Liver (tissue), 8 donors: ENCODE measurements at regions not wholly inside any gene's neighbourhood (a gene's known extent, or its start where the extent isn't known, plus 50 kb on each side); places are given as distances from the start of the nearest gene placed in this dataset.

ENCODE experiments used
- DNase-seq: peaks from one replicate; pipeline ENCODE4 v3.0.0-alpha.2; 2017; ENCODE audit warnings: low spot score
- H3K27ac ChIP-seq, 2 donors: one replicate each; pipeline ENCODE4 v1.7.0; 2013; ENCODE audit warnings: inconsistent platforms in 2 of 2, low read length in 2 of 2, control low read depth in 1 of 2, low read depth in 1 of 2, mild to moderate bottlenecking in 1 of 2
- H3K27me3 ChIP-seq, 4 donors: one replicate each; pipeline versions ENCODE4 v1.6.1 to v1.7.0; 2013; ENCODE audit warnings: low read length in 3 of 4, inconsistent platforms in 1 of 4, mild to moderate bottlenecking in 1 of 4, moderate library complexity in 1 of 4; ENCODE audit not compliant: control insufficient read depth in 4 of 4, insufficient read depth in 4 of 4
- H3K36me3 ChIP-seq, 4 donors: one replicate each; pipeline versions ENCODE4 v1.6.1 to v1.7.0; 2013; ENCODE audit warnings: low read length in 3 of 4, mild to moderate bottlenecking in 3 of 4, low read depth in 1 of 4, moderate library complexity in 1 of 4; ENCODE audit not compliant: control insufficient read depth in 4 of 4, insufficient read depth in 3 of 4
- H3K4me1 ChIP-seq, 4 donors: one replicate each; pipeline versions ENCODE4 v1.6.1 to v1.7.0; 2013; ENCODE audit warnings: low read length in 3 of 4, mild to moderate bottlenecking in 3 of 4, moderate library complexity in 1 of 4; ENCODE audit not compliant: control insufficient read depth in 4 of 4, insufficient read depth in 4 of 4
- H3K4me3 ChIP-seq, 3 donors: one replicate each; pipeline versions ENCODE4 v1.6.1 to v1.7.0; 2013; ENCODE audit warnings: low read length in 3 of 3, control low read depth in 1 of 3, low read depth in 1 of 3, mild to moderate bottlenecking in 1 of 3
- H3K9ac ChIP-seq, 2 donors: one replicate each; pipeline ENCODE4 v1.7.0; 2013; ENCODE audit warnings: low read length in 2 of 2, mild to moderate bottlenecking in 2 of 2, moderate library complexity in 2 of 2, control low read depth in 1 of 2, low read depth in 1 of 2
- H3K9me3 ChIP-seq, 4 donors: one replicate each; pipeline versions ENCODE4 v1.6.1 to v1.7.0; 2013; ENCODE audit warnings: low read length in 3 of 4; ENCODE audit not compliant: control insufficient read depth in 4 of 4
- EGR1 ChIP-seq, 2 donors: IDR thresholded peaks; 2 replicates each; pipeline ENCODE4 v1.6.1; 2016 to 2018; ENCODE audit warnings: antibody characterized with exemption in 2 of 2, low read depth in 2 of 2
- FOXA1 ChIP-seq: IDR thresholded peaks from 2 replicates; pipeline ENCODE4 v1.6.1; 2016; ENCODE audit warnings: antibody characterized with exemption
- FOXA2 ChIP-seq: IDR thresholded peaks from 2 replicates; pipeline ENCODE4 v1.6.1; 2016; ENCODE audit warnings: antibody characterized with exemption
- GABPA ChIP-seq, 2 donors: IDR thresholded peaks in 1 of 2; conservative IDR thresholded peaks in 1 of 2; 2 replicates each; pipeline ENCODE4 v1.6.1; 2016; ENCODE audit warnings: antibody characterized with exemption in 2 of 2, mild to moderate bottlenecking in 1 of 2, moderate library complexity in 1 of 2
- HNF4A ChIP-seq, 2 donors: conservative IDR thresholded peaks; 2 replicates each; pipeline ENCODE4 v1.6.1; 2016; ENCODE audit warnings: antibody characterized with exemption in 2 of 2, mild to moderate bottlenecking in 2 of 2
- HNF4G ChIP-seq: IDR thresholded peaks from 2 replicates; pipeline ENCODE4 v1.6.1; 2016; ENCODE audit warnings: antibody characterized with exemption
- JUND ChIP-seq, 2 donors: IDR thresholded peaks; 2 replicates each; pipeline ENCODE4 v1.6.1; 2016; ENCODE audit warnings: antibody characterized with exemption in 2 of 2
- NR2F2 ChIP-seq: IDR thresholded peaks from 2 replicates; pipeline ENCODE4 v1.6.1; 2016; ENCODE audit warnings: antibody characterized with exemption
- RAD21 ChIP-seq, 2 donors: IDR thresholded peaks; 2 replicates each; pipeline ENCODE4 v1.6.1; 2016; ENCODE audit warnings: antibody characterized with exemption in 2 of 2, mild to moderate bottlenecking in 2 of 2
- RXRA ChIP-seq, 2 donors: IDR thresholded peaks; 2 replicates each; pipeline ENCODE4 v1.6.1; 2017 to 2018; ENCODE audit warnings: antibody characterized with exemption in 2 of 2, mild to moderate bottlenecking in 1 of 2
- SP1 ChIP-seq: IDR thresholded peaks from 2 replicates; pipeline ENCODE4 v1.6.1; 2018; ENCODE audit warnings: antibody characterized with exemption, mild to moderate bottlenecking
- TAF1 ChIP-seq: conservative IDR thresholded peaks from 2 replicates; pipeline ENCODE4 v1.6.1; 2016; ENCODE audit warnings: antibody characterized with exemption, mild to moderate bottlenecking
- YY1 ChIP-seq: IDR thresholded peaks from 2 replicates; pipeline ENCODE4 v1.6.1; 2016; ENCODE audit warnings: antibody characterized with exemption, mild to moderate bottlenecking
- WGBS: extraction: QIAGEN DNeasy Blood & Tissue Kit; methylation state at CpG from one replicate; pipeline ENCODE4 v1.1.7; 2013; 5-methylcytosine and 5-hydroxymethylcytosine counted together
- TF ChIP-seq, protein P1 (sequence below): IDR thresholded peaks from 2 replicates; pipeline ENCODE4 v1.6.1; 2016; ENCODE audit warnings: antibody characterized with exemption
- TF ChIP-seq, protein P2 (sequence below): IDR thresholded peaks from 2 replicates; pipeline ENCODE4 v1.6.1; 2016; ENCODE audit warnings: antibody characterized with exemption
- TF ChIP-seq, protein P3 (sequence below): fragments of 150-350 bp; IDR thresholded peaks from 2 replicates; pipeline ENCODE4 v1.5.1; 2017; ENCODE audit warnings: improper control_type of control experiment, low read depth, low read length; ENCODE audit not compliant: missing input control
- TF ChIP-seq, protein P4 (sequence below): IDR thresholded peaks from 2 replicates; pipeline ENCODE4 v1.6.1; 2016; ENCODE audit warnings: antibody characterized with exemption, mild to moderate bottlenecking
- TF ChIP-seq, protein P5 (sequence below): IDR thresholded peaks from 2 replicates; pipeline ENCODE4 v1.6.1; 2016; ENCODE audit warnings: antibody characterized with exemption
- donor health status: healthy.
- donor health status: healthy.
- donor health status: healthy.
- donor health status: healthy.
- donor health status: healthy.

DNA sequence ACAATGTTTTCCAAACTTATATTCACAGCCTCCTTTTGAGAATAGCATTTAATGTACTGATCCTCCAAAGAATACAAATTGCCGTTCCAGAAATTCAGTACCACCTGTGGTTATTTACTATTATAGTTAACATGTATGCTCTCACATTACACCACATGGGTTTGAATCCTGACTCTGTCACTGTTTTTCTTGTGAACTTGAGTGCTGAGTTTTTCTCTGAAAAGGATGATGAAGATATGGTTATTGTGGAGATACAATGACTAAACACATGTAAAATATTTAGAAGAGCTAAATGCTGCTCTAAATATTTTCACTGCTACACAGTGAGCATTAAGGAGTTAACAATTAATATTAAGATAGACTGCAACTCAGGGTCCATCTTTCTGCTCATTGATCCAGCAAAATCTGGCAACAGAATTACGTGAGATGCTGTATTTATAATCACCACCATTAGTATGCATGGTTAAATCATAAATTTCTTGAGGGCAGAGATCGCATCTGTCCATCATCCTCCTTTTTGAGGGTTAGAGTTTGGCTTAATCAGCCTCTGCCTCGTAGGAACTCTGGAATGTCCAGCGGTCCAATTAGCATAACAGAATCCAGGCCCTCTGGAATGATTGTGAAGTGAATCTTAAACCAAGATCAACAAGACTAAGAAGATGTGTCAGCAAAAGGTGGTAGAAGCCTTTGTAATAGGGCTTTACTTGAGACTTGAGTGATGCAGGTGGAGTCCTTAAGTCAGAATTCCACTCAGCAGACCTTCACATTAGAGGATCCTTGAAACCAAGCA lies 152.8 kb downstream of the MACC1 start:
- H3K36me3 ChIP-seq, result no peaks in the 10 kb centered on the region
- no peak overlapping the region for H3K27ac ChIP-seq
- TF ChIP-seq SP1, result no peak
- no peak for TF ChIP-seq NR2F2
- TF ChIP-seq, protein P1, sequence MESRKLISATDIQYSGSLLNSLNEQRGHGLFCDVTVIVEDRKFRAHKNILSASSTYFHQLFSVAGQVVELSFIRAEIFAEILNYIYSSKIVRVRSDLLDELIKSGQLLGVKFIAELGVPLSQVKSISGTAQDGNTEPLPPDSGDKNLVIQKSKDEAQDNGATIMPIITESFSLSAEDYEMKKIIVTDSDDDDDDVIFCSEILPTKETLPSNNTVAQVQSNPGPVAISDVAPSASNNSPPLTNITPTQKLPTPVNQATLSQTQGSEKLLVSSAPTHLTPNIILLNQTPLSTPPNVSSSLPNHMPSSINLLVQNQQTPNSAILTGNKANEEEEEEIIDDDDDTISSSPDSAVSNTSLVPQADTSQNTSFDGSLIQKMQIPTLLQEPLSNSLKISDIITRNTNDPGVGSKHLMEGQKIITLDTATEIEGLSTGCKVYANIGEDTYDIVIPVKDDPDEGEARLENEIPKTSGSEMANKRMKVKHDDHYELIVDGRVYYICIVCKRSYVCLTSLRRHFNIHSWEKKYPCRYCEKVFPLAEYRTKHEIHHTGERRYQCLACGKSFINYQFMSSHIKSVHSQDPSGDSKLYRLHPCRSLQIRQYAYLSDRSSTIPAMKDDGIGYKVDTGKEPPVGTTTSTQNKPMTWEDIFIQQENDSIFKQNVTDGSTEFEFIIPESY, result no peak
- TF ChIP-seq HNF4A (conservative IDR thresholded peaks at IDR 0.05), result no peak
- no peak for TF ChIP-seq EGR1 (IDR thresholded peaks at IDR 0.05; ENCODE audit: low read depth in 2 of 2)
- no peak for TF ChIP-seq HNF4G
- no peak for TF ChIP-seq RAD21 (IDR thresholded peaks at IDR 0.05)
- no peak for TF ChIP-seq TAF1
- TF ChIP-seq, protein P2, sequence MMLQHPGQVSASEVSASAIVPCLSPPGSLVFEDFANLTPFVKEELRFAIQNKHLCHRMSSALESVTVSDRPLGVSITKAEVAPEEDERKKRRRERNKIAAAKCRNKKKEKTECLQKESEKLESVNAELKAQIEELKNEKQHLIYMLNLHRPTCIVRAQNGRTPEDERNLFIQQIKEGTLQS, result no peak
- no peak for TF ChIP-seq FOXA2
- no peak for TF ChIP-seq GABPA (IDR thresholded peaks at IDR 0.05 in 1 of 2, conservative IDR thresholded peaks at IDR 0.05 in 1 of 2)
- TF ChIP-seq, protein P3, sequence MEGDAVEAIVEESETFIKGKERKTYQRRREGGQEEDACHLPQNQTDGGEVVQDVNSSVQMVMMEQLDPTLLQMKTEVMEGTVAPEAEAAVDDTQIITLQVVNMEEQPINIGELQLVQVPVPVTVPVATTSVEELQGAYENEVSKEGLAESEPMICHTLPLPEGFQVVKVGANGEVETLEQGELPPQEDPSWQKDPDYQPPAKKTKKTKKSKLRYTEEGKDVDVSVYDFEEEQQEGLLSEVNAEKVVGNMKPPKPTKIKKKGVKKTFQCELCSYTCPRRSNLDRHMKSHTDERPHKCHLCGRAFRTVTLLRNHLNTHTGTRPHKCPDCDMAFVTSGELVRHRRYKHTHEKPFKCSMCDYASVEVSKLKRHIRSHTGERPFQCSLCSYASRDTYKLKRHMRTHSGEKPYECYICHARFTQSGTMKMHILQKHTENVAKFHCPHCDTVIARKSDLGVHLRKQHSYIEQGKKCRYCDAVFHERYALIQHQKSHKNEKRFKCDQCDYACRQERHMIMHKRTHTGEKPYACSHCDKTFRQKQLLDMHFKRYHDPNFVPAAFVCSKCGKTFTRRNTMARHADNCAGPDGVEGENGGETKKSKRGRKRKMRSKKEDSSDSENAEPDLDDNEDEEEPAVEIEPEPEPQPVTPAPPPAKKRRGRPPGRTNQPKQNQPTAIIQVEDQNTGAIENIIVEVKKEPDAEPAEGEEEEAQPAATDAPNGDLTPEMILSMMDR, result no peak
- no peak for TF ChIP-seq FOXA1
- TF ChIP-seq, protein P4, sequence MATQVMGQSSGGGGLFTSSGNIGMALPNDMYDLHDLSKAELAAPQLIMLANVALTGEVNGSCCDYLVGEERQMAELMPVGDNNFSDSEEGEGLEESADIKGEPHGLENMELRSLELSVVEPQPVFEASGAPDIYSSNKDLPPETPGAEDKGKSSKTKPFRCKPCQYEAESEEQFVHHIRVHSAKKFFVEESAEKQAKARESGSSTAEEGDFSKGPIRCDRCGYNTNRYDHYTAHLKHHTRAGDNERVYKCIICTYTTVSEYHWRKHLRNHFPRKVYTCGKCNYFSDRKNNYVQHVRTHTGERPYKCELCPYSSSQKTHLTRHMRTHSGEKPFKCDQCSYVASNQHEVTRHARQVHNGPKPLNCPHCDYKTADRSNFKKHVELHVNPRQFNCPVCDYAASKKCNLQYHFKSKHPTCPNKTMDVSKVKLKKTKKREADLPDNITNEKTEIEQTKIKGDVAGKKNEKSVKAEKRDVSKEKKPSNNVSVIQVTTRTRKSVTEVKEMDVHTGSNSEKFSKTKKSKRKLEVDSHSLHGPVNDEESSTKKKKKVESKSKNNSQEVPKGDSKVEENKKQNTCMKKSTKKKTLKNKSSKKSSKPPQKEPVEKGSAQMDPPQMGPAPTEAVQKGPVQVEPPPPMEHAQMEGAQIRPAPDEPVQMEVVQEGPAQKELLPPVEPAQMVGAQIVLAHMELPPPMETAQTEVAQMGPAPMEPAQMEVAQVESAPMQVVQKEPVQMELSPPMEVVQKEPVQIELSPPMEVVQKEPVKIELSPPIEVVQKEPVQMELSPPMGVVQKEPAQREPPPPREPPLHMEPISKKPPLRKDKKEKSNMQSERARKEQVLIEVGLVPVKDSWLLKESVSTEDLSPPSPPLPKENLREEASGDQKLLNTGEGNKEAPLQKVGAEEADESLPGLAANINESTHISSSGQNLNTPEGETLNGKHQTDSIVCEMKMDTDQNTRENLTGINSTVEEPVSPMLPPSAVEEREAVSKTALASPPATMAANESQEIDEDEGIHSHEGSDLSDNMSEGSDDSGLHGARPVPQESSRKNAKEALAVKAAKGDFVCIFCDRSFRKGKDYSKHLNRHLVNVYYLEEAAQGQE, result no peak
- TF ChIP-seq RXRA (IDR thresholded peaks at IDR 0.05), result no peak
- TF ChIP-seq JUND (IDR thresholded peaks at IDR 0.05), result no peak
- no peak for TF ChIP-seq YY1
- TF ChIP-seq, protein P5, sequence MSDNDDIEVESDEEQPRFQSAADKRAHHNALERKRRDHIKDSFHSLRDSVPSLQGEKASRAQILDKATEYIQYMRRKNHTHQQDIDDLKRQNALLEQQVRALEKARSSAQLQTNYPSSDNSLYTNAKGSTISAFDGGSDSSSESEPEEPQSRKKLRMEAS, result no peak
- H3K4me1 ChIP-seq, result no peaks in the 10 kb centered on the region
- H3K9ac ChIP-seq, result no peak overlapping the region
- no peak overlapping the region for H3K4me3 ChIP-seq
- H3K27me3 ChIP-seq, result peaks cover 0 to 2% (median 0%) of the 10 kb centered on the region in 4 donors
- H3K9me3 ChIP-seq, result peaks cover 0 to 5% (median under 1%) of the 10 kb centered on the region in 4 donors
- DNase-seq, result no peak
- WGBS, result 64% methylated on average over 5 of the region's 5 CpGs
